Mucosa of descending colon (tissue), 3 donors: ENCODE measurements at regions not wholly inside any gene's neighbourhood (a gene's known extent, or its start where the extent isn't known, plus 50 kb on each side); places are given as distances from the start of the nearest gene placed in this dataset.

Experiments
- ATAC-seq: fragments of 200-7000 bp; cut with Tn5 transposase; one replicate; pipeline ENCODE4 v1.9.1; 2020; ENCODE audit warnings: mild to moderate bottlenecking, moderate library complexity
- DNase-seq, 3 donors: peaks; one replicate each; pipeline ENCODE4 v3.0.0-alpha.2; 2020
- H3K36me3 ChIP-seq: fragments of 200-600 bp; one replicate; pipeline ENCODE4 v1.8.0; 2021; ENCODE audit warnings: low read depth, mild to moderate bottlenecking
- H3K4me1 ChIP-seq: fragments of 200-600 bp; one replicate; pipeline ENCODE4 v1.8.0; 2021; ENCODE audit warnings: low read depth, mild to moderate bottlenecking
- H3K4me3 ChIP-seq: fragments of 200-600 bp; one replicate; pipeline ENCODE4 v1.8.0; 2021; ENCODE audit warnings: mild to moderate bottlenecking
- H3K9me3 ChIP-seq: fragments of 200-600 bp; one replicate; pipeline ENCODE4 v1.8.0; 2021; ENCODE audit warnings: mild to moderate bottlenecking
- intact Hi-C, 2 donors: fragments of 100-400 bp; cut with DNase I in 1 of 2; cut with micrococcal nuclease in 1 of 2; formaldehyde crosslinking; loops; one replicate each; pipeline versions ENCODE4 v1.11.0 to v1.11.1; 2022; cut with DNase I, micrococcal nuclease
- TF ChIP-seq, protein P1 (sequence below): fragments of 200-600 bp; IDR thresholded peaks from one replicate; pipeline ENCODE4 v1.8.0; 2022; ENCODE audit warnings: antibody characterized with exemption, mild to moderate bottlenecking
- donor health status: DM: no; HTN: no; CAD: no; lungs with moderate emphysema.
- donor health status: DM: no; HTN: no; CAD: no.
- donor health status: DM: no; HTN: yes; CAD: no.

DNA sequence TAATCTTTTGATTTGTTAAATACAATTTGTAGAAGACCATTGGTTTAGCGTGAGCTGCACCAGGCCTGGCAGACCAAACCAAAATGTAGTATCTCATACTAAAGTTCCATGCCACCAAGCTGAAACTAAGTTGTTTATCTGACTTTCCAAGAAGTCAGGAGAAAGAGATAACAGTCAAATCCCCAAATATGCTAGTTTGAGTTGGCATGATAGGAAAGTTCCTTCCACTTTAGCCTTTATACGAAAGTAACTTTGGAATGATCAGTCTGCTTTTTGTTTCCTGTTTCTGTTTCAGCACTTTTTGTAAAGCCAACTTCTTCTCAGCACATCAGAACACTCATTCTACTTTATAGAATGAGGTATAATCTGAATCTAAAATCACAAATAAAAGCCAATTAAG lies 449.2 kb downstream of the GRXCR1 start:
- no peak for DNase-seq
- TF ChIP-seq, protein P1, sequence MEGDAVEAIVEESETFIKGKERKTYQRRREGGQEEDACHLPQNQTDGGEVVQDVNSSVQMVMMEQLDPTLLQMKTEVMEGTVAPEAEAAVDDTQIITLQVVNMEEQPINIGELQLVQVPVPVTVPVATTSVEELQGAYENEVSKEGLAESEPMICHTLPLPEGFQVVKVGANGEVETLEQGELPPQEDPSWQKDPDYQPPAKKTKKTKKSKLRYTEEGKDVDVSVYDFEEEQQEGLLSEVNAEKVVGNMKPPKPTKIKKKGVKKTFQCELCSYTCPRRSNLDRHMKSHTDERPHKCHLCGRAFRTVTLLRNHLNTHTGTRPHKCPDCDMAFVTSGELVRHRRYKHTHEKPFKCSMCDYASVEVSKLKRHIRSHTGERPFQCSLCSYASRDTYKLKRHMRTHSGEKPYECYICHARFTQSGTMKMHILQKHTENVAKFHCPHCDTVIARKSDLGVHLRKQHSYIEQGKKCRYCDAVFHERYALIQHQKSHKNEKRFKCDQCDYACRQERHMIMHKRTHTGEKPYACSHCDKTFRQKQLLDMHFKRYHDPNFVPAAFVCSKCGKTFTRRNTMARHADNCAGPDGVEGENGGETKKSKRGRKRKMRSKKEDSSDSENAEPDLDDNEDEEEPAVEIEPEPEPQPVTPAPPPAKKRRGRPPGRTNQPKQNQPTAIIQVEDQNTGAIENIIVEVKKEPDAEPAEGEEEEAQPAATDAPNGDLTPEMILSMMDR: no peak
- intact Hi-C loops: no loop called here
- H3K9me3 ChIP-seq: peaks cover 40% of the 10 kb centered on the region
- no peaks in the 10 kb centered on the region for H3K4me1 ChIP-seq
- ATAC-seq: no peak
- H3K4me3 ChIP-seq: no peak overlapping the region
- no peaks in the 10 kb centered on the region for H3K36me3 ChIP-seq

DNA sequence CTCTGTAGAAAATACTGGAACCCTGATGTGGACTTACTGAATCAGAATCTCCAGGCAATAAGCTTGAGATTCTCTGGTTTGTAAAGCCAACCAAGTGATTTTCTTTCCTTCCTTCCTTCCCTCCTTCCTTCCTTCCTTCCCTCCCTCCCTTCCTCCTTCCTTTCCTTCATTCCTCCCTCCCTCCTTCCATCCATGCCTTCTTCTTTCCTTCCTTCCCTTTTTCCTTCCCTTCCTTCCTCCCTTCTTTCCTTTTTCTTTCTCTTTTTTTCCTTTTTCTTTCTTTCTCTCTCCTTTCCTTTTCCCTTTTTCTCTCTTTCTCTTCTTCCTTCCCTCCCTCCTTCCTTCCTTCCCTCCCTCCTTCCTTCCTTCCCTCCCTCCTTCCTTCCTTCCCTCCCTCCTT lies 450.8 kb downstream of the GRXCR1 start:
- TF ChIP-seq, protein P1: no peak
- DNase-seq: no peak
- no peak overlapping the region for H3K4me3 ChIP-seq
- no peaks in the 10 kb centered on the region for H3K4me1 ChIP-seq
- no peak for ATAC-seq
- H3K36me3 ChIP-seq: no peaks in the 10 kb centered on the region
- intact Hi-C loops: no loop called here
- peaks cover 40% of the 10 kb centered on the region for H3K9me3 ChIP-seq

DNA sequence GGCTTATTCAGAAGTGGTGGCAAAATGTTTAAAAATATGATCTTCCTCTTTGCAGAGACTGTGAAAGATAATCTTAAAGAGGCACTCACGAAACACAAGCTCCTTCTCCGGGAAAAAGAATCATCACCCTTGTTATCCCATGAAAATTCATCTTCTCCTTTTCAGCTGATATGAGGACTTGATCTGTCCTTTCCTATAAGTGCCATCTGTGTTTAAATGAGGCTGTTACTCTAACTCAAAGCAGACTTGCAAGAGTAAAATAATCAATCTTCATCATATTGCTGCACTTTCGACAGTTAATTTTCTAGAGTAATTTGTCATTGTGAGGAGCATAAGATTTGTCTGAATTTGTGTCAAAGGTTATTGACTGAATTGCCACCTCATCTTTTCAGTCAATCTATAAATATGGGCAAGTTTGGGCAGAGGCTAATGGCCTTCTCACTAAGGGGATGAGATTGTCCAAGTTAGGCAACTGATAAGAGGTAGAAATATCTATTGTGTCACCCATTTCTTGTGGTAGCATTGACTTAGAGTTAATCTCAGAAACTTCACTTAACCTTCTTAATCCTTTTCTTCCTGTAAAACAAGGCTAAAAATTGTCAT lies 452.9 kb downstream of the GRXCR1 start:
- Histone ChIP-seq H3K4me1 (no peaks in the 10 kb centered on the region), H3K4me3 (no peak overlapping the region), H3K9me3 (peaks cover 31% of the 10 kb centered on the region), H3K36me3 (no peaks in the 10 kb centered on the region)
- ATAC-seq (no peak), DNase-seq (no peak)
- TF ChIP-seq, protein P1: no peak
- intact Hi-C loops: no loop called here

DNA sequence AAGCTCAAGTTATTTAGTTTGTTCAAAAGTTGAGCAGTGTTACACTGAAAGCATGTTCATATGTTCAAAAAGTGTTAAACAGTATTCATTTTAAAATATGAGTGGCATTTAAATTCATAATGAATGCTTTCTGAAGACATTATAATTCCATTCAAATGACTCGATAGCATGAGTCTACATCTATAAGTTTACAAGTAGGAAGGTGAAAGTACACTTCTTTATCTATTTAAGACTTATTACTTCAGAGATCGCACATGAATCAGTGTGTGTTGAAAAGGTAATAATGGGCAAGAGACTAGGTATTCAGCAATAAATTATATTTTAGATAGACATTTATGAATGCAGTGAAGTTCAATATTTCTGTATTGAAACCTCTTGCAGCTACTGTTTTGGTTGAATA lies 456.1 kb downstream of the GRXCR1 start:
- no peaks in the 10 kb centered on the region for H3K36me3 ChIP-seq
- intact Hi-C loops: no loop called here
- H3K4me1 ChIP-seq: no peaks in the 10 kb centered on the region
- peaks cover 28% of the 10 kb centered on the region for H3K9me3 ChIP-seq
- H3K4me3 ChIP-seq: no peak overlapping the region
- ATAC-seq: no peak
- no peak for DNase-seq
- TF ChIP-seq, protein P1: no peak

DNA sequence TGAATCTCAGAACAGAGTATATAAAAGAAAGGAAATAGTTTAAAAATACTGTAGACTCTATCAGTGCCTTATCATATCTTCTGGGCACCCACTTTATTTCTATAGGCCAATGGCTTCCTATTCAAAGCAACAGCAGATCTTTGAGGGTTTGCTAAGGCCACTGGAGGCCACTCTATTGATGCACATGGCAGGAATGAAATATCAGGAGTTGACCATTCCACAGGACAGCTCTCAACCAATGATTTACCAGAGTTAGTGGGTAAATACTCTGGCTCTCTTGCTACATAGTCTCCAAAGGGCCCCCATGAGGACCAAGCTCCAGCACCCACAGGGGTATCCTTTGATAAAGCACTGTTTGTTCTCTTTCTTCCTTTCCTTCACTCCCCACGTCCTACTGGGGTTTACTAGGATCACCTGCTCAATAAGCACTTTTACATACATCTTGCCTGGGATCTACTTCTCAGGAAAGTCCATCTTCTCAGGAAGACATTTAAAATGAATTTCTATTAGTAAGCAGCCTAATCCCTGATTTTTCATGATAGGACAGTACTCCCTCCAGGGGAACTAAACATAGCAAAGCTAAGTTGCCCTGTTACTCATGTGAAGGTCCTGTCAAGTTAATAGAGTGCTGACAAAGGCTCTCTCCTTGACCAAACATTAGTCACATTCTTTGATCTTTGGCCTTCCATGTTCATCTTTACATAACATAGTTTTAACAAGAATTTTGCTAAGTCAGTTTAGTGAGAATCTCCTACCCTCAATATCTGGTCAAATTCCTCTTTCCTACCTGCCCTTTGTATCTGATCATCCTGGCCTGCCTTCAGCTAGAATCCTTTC lies 459.7 kb downstream of the GRXCR1 start:
- ATAC-seq: no peak
- TF ChIP-seq, protein P1: no peak
- DNase-seq: no peak
- Histone ChIP-seq H3K4me1 (no peaks in the 10 kb centered on the region), H3K4me3 (no peak overlapping the region), H3K36me3 (no peaks in the 10 kb centered on the region), H3K9me3 (peaks cover 17% of the 10 kb centered on the region)
- intact Hi-C loops: no loop called here
